Fibroblast of the aortic adventitia (primary cell): ENCODE measurements at regions not wholly inside any gene's neighbourhood (a gene's known extent, or its start where the extent isn't known, plus 50 kb on each side); places are given as distances from the start of the nearest gene placed in this dataset.

ENCODE experiments used
- DNase-seq: peaks from one replicate; pipeline ENCODE4 v3.0.0-alpha.2; 2010; ENCODE audit warnings: low read depth
- H3K4me3 ChIP-seq: 2 replicates; pipeline ENCODE4 v1.5.1; 2011; ENCODE audit warnings: low read depth, mild to moderate bottlenecking, control low read depth, low read length, moderate library complexity
- CTCF ChIP-seq: IDR thresholded peaks from 2 replicates; pipeline ENCODE4 v1.5.1; 2011; ENCODE audit warnings: mild to moderate bottlenecking, low read length, control low read depth, inconsistent platforms; ENCODE audit not compliant: insufficient read depth

- DNase-seq: no peak
- H3K4me3 ChIP-seq: no peak overlapping the region
- TF ChIP-seq CTCF: no peak
Observed at GRCh38 chr13:27699952-27700351, 78.3 kb downstream of the POLR1D start.

GRCh38 chr13:27704681-27705080 lies 83.0 kb downstream of the POLR1D start:
- no peak for DNase-seq
- no peak overlapping the region for H3K4me3 ChIP-seq

GRCh38 chr13:27708325-27708724 lies 84.0 kb upstream of the GSX1 start:
- DNase-seq: no peak
- no peak for TF ChIP-seq CTCF
- H3K4me3 ChIP-seq: no peak overlapping the region

More at GRCh38 chr13:27704681-27705080, 83.0 kb downstream of the POLR1D start:
- TF ChIP-seq CTCF: no peak

- DNase-seq: no peak
- TF ChIP-seq CTCF: no peak
- no peak overlapping the region for H3K4me3 ChIP-seq
Observed at GRCh38 chr13:27709779-27710178, 82.5 kb upstream of the GSX1 start.

GRCh38 chr13:27712421-27712820 lies 79.9 kb upstream of the GSX1 start:
- H3K4me3 ChIP-seq: no peak overlapping the region
- no peak for TF ChIP-seq CTCF
- peak; percentile 6 for DNase-seq

- no peak overlapping the region for H3K4me3 ChIP-seq
- TF ChIP-seq CTCF: no peak
- DNase-seq: no peak
Observed at GRCh38 chr13:27713767-27714166, 78.5 kb upstream of the GSX1 start.

GRCh38 chr13:27721681-27722080 lies 70.6 kb upstream of the GSX1 start:
- no peak for TF ChIP-seq CTCF
- no peak for DNase-seq
- H3K4me3 ChIP-seq: no peak overlapping the region
